GM18505 (cell line): ENCODE measurements at regions not wholly inside any gene's neighbourhood (a gene's known extent, or its start where the extent isn't known, plus 50 kb on each side); places are given as distances from the start of the nearest gene placed in this dataset.
"Not testable (repeated sequence)": the region's sequence is repeated elsewhere in the genome, so short reads cannot be mapped to it uniquely, and the experiment has no call there.

Experiments used
- ATAC-seq: cut with Tn5 transposase; IDR thresholded peaks from one replicate; pipeline ENCODE4 v1.9.1; 2021; ENCODE audit not compliant: unreplicated experiment
- POLR2A ChIP-seq: IDR thresholded peaks from 4 replicates; pipeline ENCODE4 v1.6.1; 2011; ENCODE audit warnings: borderline replicate concordance; ENCODE audit not compliant: insufficient read depth, insufficient read length; ENCODE audit errors: extremely low read depth

DNA sequence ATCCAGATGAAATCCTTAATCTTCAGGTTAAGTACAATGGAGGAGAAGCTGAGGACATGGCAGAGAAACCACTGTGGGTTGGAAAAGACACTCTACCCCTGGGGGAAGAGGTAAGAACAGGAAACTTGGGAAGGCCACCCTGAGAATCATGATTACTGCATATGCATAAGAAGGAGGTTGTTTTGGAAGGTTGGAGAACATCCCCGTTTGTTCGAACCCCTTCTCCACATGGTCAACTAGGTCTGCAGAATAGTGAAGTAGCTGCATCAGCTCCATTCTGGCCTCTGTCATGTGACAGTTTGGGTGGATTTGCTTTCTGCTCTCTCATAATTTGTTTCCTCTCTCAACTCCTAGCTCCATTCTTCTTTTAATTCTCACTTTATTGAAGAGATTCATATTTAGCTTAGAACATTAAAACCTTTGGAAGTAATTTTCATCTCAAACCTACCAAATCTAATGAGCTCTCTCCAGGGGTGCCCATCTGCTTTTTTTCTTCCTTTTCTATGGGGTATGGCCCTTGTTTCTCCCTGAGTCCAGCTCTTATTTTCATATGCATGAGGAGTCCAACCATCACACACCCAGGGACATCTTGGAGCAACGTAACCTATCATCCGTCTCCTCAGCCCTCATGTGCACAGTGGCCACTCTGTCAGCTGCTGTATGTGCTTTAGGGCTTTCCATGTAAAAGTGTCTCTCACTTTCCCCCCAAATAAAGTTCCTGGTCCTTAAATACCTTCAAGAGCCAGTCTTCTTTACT is 820.3 kb downstream of the TMEM121 start:
- TF ChIP-seq POLR2A: peak; percentile 60
- ATAC-seq: no peak

GRCh38 chr14:106347291-106347778 is 821.0 kb downstream of the TMEM121 start:
- no peak for ATAC-seq
- TF ChIP-seq POLR2A: no peak

GRCh38 chr14:106347890-106348755 is 821.7 kb downstream of the TMEM121 start:
- ATAC-seq: no peak
- peak; percentile 49 for TF ChIP-seq POLR2A

- peak; percentile 53 for TF ChIP-seq POLR2A
- not testable (repeated sequence) for ATAC-seq
Observed at GRCh38 chr14:106348873-106349540, 822.6 kb downstream of the TMEM121 start.

- TF ChIP-seq POLR2A: peak; percentile 45
- ATAC-seq: not testable (repeated sequence)
Observed at GRCh38 chr14:106349678-106350457, 823.5 kb downstream of the TMEM121 start.

DNA sequence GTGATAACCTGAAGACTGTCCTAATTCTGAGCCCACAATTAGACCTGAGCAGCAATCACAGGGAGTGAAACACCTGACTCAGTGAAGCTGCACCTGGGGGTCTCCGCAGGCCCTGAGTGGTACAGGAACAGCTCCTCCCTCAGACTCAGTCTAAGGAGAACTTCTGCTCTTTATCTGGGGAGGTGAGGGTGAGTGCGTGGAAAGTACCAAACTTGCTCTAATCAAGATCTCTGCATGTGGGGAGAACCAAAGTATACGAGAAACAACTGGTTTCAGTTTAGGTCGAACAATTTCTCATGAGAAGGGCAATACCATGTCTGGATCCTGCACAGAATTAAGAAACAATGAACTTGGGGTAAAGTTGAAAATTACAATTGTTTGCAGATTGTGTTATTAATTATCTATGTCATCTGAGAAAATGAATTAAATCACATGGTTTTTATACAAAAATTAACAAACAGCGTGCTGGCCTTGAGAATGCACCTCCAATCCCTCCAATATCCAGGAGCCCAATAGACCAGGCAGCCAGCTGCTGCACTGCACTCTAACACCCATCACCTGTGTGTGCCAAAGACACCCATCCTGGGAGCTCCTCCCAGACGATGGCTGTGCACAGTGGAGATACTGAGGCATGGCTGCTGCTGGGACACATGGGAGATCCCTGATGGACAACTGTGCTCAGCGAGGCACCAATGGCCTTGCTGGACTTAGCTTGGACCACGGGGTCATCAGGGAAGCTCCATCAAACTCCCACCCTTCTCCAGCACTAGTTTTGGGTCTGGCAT is 828.8 kb downstream of the TMEM121 start:
- not testable (repeated sequence) for ATAC-seq

DNA sequence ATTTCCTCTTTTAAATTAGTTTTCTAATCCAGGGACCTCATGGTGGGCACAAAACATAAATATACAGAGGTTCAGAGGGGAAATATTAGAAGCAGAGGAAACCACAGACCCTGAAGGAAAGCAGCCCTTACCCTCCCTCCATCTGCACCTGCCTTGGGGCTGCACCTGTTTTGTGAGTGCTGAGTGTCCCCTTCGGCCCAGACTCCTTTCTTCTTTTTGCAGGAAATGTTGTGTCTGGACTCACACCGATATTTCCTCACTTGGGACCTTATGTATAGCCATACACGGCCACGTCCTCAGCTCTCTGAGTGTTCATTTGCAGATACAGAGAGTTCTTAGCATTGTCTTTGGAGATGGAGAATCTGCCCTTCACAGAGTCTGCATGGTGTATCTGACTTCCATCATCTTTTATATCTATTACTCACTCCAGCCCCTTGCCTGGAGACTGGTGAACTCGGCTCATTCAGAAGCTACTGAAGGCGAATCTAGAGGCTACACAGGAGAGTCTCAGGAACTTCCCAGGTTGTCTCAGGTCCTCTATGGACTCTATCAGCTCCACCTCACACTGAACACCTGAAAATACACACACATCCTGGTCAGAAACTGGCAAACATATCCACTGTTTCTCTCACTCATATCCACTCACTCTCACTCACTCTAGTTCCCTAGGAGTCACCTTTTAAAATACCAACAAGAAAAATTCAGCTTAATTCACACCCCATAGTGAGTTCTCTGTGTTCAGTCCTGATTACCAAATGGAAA is 829.7 kb downstream of the TMEM121 start:
- not testable (repeated sequence) for ATAC-seq

DNA sequence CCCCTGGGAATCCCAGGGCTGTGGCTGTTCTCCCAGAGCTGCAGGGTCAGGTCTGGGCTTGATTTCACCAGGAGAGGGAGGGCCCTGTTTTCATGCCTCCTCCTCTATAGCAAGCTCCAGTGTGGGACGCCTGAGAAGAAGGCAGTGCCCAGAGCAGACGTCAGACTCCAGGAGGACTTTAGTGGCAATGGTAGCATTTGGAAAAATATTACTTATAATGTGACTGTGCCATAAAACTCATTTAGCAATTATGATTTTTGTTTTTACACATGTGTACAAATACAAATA is 830.2 kb downstream of the TMEM121 start:
- not testable (repeated sequence) for ATAC-seq

DNA sequence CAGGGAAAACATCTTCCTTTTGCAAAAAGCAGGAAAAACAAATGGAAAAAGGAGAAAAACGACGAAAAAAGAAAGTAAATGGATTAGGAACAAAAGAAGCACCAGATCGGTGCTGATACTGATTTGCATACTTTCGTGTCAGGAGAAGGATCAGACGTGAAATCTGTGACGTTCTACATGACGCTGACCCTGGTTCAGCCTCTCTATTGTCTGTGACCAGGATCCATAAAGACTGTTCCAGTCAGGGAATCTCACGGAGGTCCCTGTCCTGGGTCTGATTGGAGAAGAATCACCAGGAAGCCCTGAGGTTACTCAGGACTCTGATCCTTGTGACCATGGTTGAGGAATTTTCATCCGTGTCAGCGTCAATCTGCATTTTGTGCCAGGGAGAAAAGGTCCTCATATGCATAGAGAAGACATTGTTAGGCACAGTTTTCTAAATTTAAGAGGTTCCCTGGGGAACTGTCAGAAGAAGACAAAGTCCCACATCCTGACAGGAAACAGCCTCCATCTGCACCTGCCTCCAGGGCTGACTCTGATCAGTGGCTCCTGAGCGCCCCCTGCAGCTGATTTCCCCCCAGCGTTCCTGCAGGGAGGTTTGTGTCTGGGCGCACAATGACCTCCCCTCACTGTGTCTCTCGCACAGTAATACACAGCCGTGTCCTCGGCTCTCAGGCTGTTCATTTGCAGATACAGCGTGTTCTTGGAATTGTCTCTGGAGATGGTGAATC is 832.9 kb downstream of the TMEM121 start:
- ATAC-seq: not testable (repeated sequence)

DNA sequence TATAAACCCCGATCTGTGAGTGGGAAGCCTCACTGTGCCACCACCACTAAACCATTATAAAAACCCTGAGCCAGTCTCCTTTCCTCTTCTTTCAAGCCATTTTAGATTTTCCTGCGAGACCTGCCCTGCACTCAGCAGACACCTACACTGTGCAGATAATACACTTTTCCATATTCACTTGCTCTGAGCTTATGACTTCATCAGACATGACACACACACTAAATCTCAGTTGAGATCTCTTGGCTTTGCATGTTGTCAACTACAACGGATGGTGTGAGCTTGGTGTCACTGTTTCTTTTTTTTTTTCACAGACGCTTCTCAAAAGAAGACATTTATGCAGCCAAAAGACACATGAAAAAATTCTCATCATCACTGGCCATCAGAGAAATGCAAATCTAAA is 839.0 kb downstream of the TMEM121 start:
- not testable (repeated sequence) for ATAC-seq

GRCh38 chr14:106365894-106366293 is 839.5 kb downstream of the TMEM121 start:
- not testable (repeated sequence) for ATAC-seq

DNA sequence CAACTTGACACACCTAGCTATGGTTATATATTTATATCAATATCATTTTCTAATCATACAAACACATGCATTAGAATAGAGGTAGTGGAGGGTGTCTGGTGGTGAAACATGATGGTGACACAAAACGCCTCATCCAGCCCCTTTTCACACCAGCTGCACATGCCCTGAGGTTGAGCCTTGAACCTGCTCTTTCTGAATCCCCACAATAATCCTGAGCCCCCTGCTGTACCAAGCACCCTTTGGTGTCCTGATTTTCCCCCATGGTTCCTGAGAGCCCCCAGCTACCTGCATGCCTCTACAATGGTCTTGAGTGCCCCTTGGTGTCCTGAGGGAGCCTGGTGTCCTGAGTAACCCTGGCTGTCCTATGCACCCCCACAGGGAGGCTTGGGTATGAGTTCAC is 840.6 kb downstream of the TMEM121 start:
- ATAC-seq: not testable (repeated sequence)

- not testable (repeated sequence) for ATAC-seq
Observed at GRCh38 chr14:106369456-106369855, 843.1 kb downstream of the TMEM121 start.
